HCT116 (cell line): ENCODE measurements at regions not wholly inside any gene's neighbourhood (a gene's known extent, or its start where the extent isn't known, plus 50 kb on each side); places are given as distances from the start of the nearest gene placed in this dataset.

ENCODE experiments used
- ATAC-seq: fragments of 200-7000 bp; cut with Tn5 transposase; 2 replicates; pipeline ENCODE4 v1.9.1; 2020; ENCODE audit warnings: mild to moderate bottlenecking, moderate library complexity
- BruUV-seq: library from RNA; stranded (reverse); fragments of 400-500 nt; replicated peaks from 2 replicates; lab custom pipeline; 2021; lab: Mats Ljungman, UMichigan
- CTCF ChIA-PET: fragments of 300-600 bp; sonication (Branson Sonifier 250); formaldehyde crosslinking; loops from one replicate; lab custom pipeline; 2021; ENCODE audit warnings: antibody characterized with exemption; lab: Charles Lee
- POLR2A ChIA-PET: fragments of 300-600, 350-600 bp; sonication (Branson Sonifier 250); formaldehyde crosslinking; loops from one replicate; lab custom pipeline; 2021; ENCODE audit warnings: antibody characterized with exemption; lab: Charles Lee
- RAD21 ChIA-PET, 2 experiments: fragments of 300-600 bp; sonication (Branson Sonifier 250); formaldehyde crosslinking; loops; one replicate each; lab custom pipeline; 2023; ENCODE audit warnings: low total read pairs in 2 of 2; ENCODE audit not compliant: uncharacterized antibody in 2 of 2, unreplicated experiment in 2 of 2, low non-redundant PET in 1 of 2; lab: Charles Lee
- DNase-seq: peaks from one replicate; pipeline ENCODE4 v3.0.0-alpha.2; 2010; ENCODE audit warnings: low read depth, low spot score
- H2AFZ ChIP-seq: fragments of 200-600 bp; shearing (Covaris generic), sonication (generic); 2 replicates; pipeline ENCODE4 v1.6.1; 2017; ENCODE audit warnings: low read depth, mixed run types, mixed read lengths, antibody characterized with exemption, low read length; ENCODE audit not compliant: poor library complexity, severe bottlenecking
- H3K27ac ChIP-seq: 2 replicates; pipeline ENCODE4 v1.5.1; 2012; ENCODE audit warnings: low read depth, low read length
- H3K27me3 ChIP-seq: fragments of 200-600 bp; sonication (generic); 2 replicates; pipeline ENCODE4 v1.6.1; 2016; ENCODE audit warnings: mixed run types, low read length, mixed read lengths; ENCODE audit not compliant: insufficient read depth
- H3K36me3 ChIP-seq, 2 experiments: fragments of 200-500 bp in 1 of 2; fragments of 200-600 bp in 1 of 2; sonication (Bioruptor generic) in 1 of 2; sonication (generic) in 1 of 2; 2 replicates each; pipeline versions ENCODE4 v1.5.1 to v1.6.1; 2014 to 2016; ENCODE audit warnings: low read length in 2 of 2, inconsistent platforms in 1 of 2, mixed read lengths in 1 of 2, mixed run types in 1 of 2; ENCODE audit not compliant: insufficient read depth in 2 of 2, control insufficient read depth in 1 of 2
- H3K4me1 ChIP-seq, 2 experiments: fragments of 200-600 bp in 1 of 2; sonication (generic) in 1 of 2; 2 replicates each; pipeline versions ENCODE4 v1.5.1 to v1.6.1; 2012 to 2017; ENCODE audit warnings: low read length in 2 of 2, inconsistent platforms in 1 of 2, mild to moderate bottlenecking in 1 of 2, mixed read lengths in 1 of 2, mixed run types in 1 of 2, moderate library complexity in 1 of 2; ENCODE audit not compliant: insufficient read depth in 2 of 2, control insufficient read depth in 1 of 2
- H3K4me2 ChIP-seq: fragments of 200-600 bp; sonication (generic); 2 replicates; pipeline ENCODE4 v1.6.1; 2017; ENCODE audit warnings: mixed run types, low read length, mixed read lengths
- H3K4me3 ChIP-seq, 2 experiments: fragments of 200-600 bp in 1 of 2; sonication (generic) in 1 of 2; replicated peaks in 1 of 2; 2 replicates each; pipeline ENCODE4 v1.5.1; 2011 to 2016; ENCODE audit warnings: low read length in 2 of 2, control low read depth in 1 of 2, low read depth in 1 of 2, mild to moderate bottlenecking in 1 of 2, mixed read lengths in 1 of 2, mixed run types in 1 of 2
- H3K79me2 ChIP-seq: fragments of 200-600 bp; sonication (generic); 2 replicates; pipeline ENCODE4 v1.6.1; 2017; ENCODE audit warnings: mild to moderate bottlenecking, mixed run types, low read length, moderate library complexity, mixed read lengths; ENCODE audit not compliant: insufficient read depth
- H3K9ac ChIP-seq: fragments of 200-600 bp; sonication (generic); 2 replicates; pipeline ENCODE4 v1.6.1; 2016; ENCODE audit warnings: low read length, mixed read lengths
- H3K9me2 ChIP-seq: fragments of 200-600 bp; sonication (generic), shearing (Covaris generic); 2 replicates; pipeline ENCODE4 v1.6.1; 2017; ENCODE audit warnings: mixed run types, mild to moderate bottlenecking, moderate library complexity; ENCODE audit not compliant: insufficient read depth
- H3K9me3 ChIP-seq, 2 experiments: fragments of 200-500 bp in 1 of 2; fragments of 200-600 bp in 1 of 2; sonication (Bioruptor generic) in 1 of 2; sonication (generic) in 1 of 2; 2 replicates each; pipeline ENCODE4 v1.6.1; 2014 to 2017; ENCODE audit warnings: low read length in 2 of 2, mixed read lengths in 2 of 2, inconsistent platforms in 1 of 2, low read depth in 1 of 2, mild to moderate bottlenecking in 1 of 2, mixed run types in 1 of 2, moderate library complexity in 1 of 2; ENCODE audit not compliant: control insufficient read depth in 1 of 2, insufficient read depth in 1 of 2
- H4K20me1 ChIP-seq: fragments of 200-600 bp; sonication (generic), shearing (Covaris generic); 2 replicates; pipeline ENCODE4 v1.6.1; 2017; ENCODE audit warnings: mixed run types, mild to moderate bottlenecking, moderate library complexity; ENCODE audit not compliant: insufficient read depth
- CEBPB ChIP-seq: IDR thresholded peaks from 2 replicates; pipeline ENCODE4 v1.6.1; 2012; ENCODE audit warnings: low read depth
- EGR1 ChIP-seq: IDR thresholded peaks from 2 replicates; pipeline ENCODE4 v1.6.1; 2012; ENCODE audit warnings: low read depth
- ELF1 ChIP-seq: IDR thresholded peaks from 2 replicates; pipeline ENCODE4 v1.6.1; 2012; ENCODE audit warnings: low read depth, borderline replicate concordance
- EZH2 ChIP-seq: fragments of 200-600 bp; sonication (generic); IDR thresholded peaks from 2 replicates; pipeline ENCODE4 v1.6.1; 2017; ENCODE audit warnings: antibody characterized with exemption, mixed run types
- EZH2phosphoT487 ChIP-seq: fragments of 200-600 bp; IDR thresholded peaks from 2 replicates; pipeline ENCODE4 v1.6.1; 2018; ENCODE audit warnings: antibody characterized with exemption, borderline replicate concordance
- FOSL1 ChIP-seq: IDR thresholded peaks from 2 replicates; pipeline ENCODE4 v1.6.1; 2012; ENCODE audit warnings: low read depth
- JUND ChIP-seq: IDR thresholded peaks from 2 replicates; pipeline ENCODE4 v1.6.1; 2012
- POLR2AphosphoS5 ChIP-seq: IDR thresholded peaks from 2 replicates; pipeline ENCODE4 v1.6.1; 2011; ENCODE audit warnings: mild to moderate bottlenecking, low read depth, low read length, moderate library complexity
- RAD21 ChIP-seq: IDR thresholded peaks from 2 replicates; pipeline ENCODE4 v1.6.1; 2012; ENCODE audit warnings: low read depth, mild to moderate bottlenecking
- SRF ChIP-seq: IDR thresholded peaks from 2 replicates; pipeline ENCODE4 v1.6.1; 2012; ENCODE audit warnings: low read depth
- YY1 ChIP-seq: IDR thresholded peaks from 2 replicates; pipeline ENCODE4 v1.6.1; 2011; ENCODE audit warnings: low read length, low read depth, moderate library complexity, mild to moderate bottlenecking; ENCODE audit not compliant: insufficient replicate concordance; ENCODE audit errors: extremely low read depth
- ZNF274 ChIP-seq: fragments of 200-500 bp; sonication (Bioruptor generic); IDR thresholded peaks from 2 replicates; pipeline ENCODE4 v1.6.1; 2014; ENCODE audit warnings: mild to moderate bottlenecking, low read depth, low read length, inconsistent platforms
- intact Hi-C: fragments of 100-400 bp; cut with micrococcal nuclease; formaldehyde crosslinking; loops from 2 replicates; pipeline ENCODE4 v1.10.0; 2022
- TF ChIP-seq, protein P1 (sequence below): IDR thresholded peaks from 2 replicates; pipeline ENCODE4 v1.6.1; 2012

DNA sequence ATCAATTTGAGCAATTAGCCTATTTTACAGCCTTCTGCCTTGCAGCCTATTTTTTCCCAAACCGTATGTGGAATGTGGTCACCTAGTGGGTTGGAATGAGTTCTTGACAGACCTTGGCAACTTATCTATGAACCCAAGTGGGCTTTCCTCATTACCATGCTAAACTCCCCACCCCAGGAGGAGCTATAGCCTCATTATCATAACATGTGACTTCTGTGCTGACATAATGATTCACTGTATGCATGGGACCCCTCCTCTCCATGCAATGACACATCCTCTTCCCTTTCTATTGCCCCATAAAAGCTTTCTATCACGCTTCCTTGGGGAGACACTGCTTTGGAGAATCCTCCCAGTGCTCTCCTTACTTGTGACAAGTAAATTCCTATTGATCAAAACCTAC lies 83.5 kb upstream of the FHIT start:
- Histone ChIP-seq H3K9ac (no peak overlapping the region), H2AFZ (no peak overlapping the region), H3K27ac (no peak overlapping the region), H4K20me1 (no peaks in the 10 kb centered on the region), H3K9me3 (no peaks in the 10 kb centered on the region), H3K4me1 (no peaks in the 10 kb centered on the region)
- no TSS peak for BruUV-seq
- RAD21 ChIA-PET, result no interaction called here
- CTCF ChIA-PET, result no interaction called here
- no peak for ATAC-seq
- no peak for TF ChIP-seq EZH2phosphoT487
- TF ChIP-seq ELF1, result no peak
- no peak for TF ChIP-seq POLR2AphosphoS5
- TF ChIP-seq EGR1, result no peak
- TF ChIP-seq JUND, result no peak
- TF ChIP-seq EZH2, result no peak
- TF ChIP-seq ZNF274, result no peak
- TF ChIP-seq, protein P1, sequence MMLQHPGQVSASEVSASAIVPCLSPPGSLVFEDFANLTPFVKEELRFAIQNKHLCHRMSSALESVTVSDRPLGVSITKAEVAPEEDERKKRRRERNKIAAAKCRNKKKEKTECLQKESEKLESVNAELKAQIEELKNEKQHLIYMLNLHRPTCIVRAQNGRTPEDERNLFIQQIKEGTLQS, result no peak
- TF ChIP-seq, all 23 proteins: peak for 0
- Histone ChIP-seq H3K9me2 (no peaks in the 10 kb centered on the region), H3K27me3 (peaks cover 53% of the 10 kb centered on the region), H3K36me3 (no peaks in the 10 kb centered on the region), H3K79me2 (no peaks in the 10 kb centered on the region), H3K4me2 (no peak overlapping the region), H3K4me3 (no peak overlapping the region)
- POLR2A ChIA-PET, result no interaction called here
- intact Hi-C loops, result no loop called here
- no peak for DNase-seq

DNA sequence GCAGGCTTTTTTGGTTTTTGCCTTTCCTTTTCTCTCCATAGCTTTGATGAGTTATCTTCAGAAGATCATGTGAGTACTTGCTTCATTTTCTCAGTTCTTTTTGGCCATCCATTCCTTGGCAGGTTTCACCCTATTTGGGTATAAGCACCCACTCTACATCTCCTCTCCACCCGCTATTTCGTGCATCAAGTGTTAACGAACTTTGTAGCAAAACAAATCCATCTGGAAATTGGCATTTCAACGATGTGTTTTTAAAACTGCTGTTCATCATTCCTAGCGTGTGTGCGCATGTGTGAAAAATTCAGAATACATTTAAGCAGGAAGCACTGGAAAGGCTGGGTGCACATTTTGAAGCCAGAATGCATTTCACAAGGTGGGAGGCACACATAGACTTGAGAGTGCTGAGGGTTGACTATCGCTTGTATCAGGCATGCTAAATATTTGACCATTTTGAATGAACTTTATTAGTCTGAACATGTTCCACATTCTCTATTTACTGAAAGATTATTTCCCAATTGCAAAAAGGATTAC lies 89.7 kb upstream of the FHIT start:
- H3K9me2 ChIP-seq, result no peaks in the 10 kb centered on the region
- CTCF ChIA-PET, result no interaction called here
- intact Hi-C loops, result no loop called here
- no peak overlapping the region for H3K4me2 ChIP-seq
- RAD21 ChIA-PET, result no interaction called here
- no peaks in the 10 kb centered on the region for H3K79me2 ChIP-seq
- H3K4me3 ChIP-seq, result no peak overlapping the region
- H2AFZ ChIP-seq, result no peak overlapping the region
- H3K9ac ChIP-seq, result no peak overlapping the region
- no peaks in the 10 kb centered on the region for H3K36me3 ChIP-seq
- 0 out of 2 replicates have a peak, but pooled peaks cover 5% of the 10 kb centered on the region for H3K27me3 ChIP-seq
- no TSS peak for BruUV-seq
- POLR2A ChIA-PET, result no interaction called here
- no peaks in the 10 kb centered on the region for H3K9me3 ChIP-seq
- H3K27ac ChIP-seq, result no peak overlapping the region
- DNase-seq (no peak), ATAC-seq (no peak)
- H3K4me1 ChIP-seq, result no peaks in the 10 kb centered on the region
- TF ChIP-seq ZNF274, result no peak
- TF ChIP-seq FOSL1, result no peak
- no peak for TF ChIP-seq RAD21
- no peak for TF ChIP-seq YY1
- TF ChIP-seq EZH2phosphoT487, result no peak
- TF ChIP-seq, protein P1, result no peak
- no peak for TF ChIP-seq JUND
- TF ChIP-seq CEBPB, result no peak
- no peak for TF ChIP-seq SRF
- H4K20me1 ChIP-seq, result no peaks in the 10 kb centered on the region
